Germinal center (tissue), 1 donor: ENCODE measurements at regions not wholly inside any gene's neighbourhood (a gene's known extent, or its start where the extent isn't known, plus 50 kb on each side); places are given as distances from the start of the nearest gene placed in this dataset.
"Not testable (repeated sequence)": the region's sequence is repeated elsewhere in the genome, so short reads cannot be mapped to it uniquely, and the experiment has no call there.

ENCODE experiments used
- DNase-seq: peaks from one replicate; pipeline ENCODE4 v3.0.0; 2012; ENCODE audit warnings: mixed read lengths, low spot score

DNA sequence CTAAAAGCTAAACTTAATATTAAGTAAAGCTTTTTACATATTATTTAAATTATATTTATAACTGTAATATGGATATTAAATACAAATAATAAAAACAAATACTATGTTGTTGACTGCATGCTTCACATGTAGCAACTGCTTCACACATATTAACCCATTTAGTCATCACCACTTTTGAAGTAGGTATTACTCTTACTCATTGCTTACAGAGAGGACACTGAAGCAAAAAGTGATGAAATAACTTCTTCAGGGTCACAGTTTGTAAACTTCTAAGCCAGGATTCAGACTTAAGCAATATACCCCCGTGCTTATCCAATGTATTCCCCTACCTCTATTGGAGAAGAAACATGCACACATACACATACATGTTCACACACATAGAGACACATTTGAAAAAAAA, 166.6 kb downstream of the DKK2 start:
- no peak for DNase-seq

DNA sequence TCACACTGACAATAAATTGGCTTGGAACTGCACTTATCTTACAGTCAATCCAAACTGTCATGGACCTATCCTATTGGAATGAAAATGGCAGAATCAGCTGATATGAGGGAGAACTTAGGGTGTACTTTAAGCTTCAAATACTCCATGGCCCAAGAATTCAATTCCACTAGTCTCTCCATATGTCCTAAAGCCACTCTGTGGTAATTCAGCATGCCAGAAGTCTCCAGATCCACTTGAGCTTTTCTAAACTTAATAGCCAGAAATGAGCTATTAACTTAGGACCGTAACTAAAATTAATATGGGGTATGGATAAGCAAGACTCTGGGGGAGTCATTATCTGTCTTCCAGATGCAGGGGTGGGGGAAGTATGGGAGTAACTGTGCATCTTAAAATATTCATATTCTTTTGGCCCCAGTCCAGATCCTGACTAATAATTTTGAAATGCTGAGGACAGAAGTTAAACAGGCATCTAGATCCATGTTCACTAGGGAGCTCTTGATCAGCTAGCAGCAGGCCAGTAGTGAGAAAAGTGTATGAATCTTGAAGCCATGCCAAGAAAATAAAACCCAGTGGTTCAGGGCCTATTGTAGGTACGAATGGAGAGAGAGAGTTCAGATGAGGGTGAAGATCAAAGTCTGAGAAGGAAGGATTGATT, 167.6 kb downstream of the DKK2 start:
- DNase-seq: no peak

DNA sequence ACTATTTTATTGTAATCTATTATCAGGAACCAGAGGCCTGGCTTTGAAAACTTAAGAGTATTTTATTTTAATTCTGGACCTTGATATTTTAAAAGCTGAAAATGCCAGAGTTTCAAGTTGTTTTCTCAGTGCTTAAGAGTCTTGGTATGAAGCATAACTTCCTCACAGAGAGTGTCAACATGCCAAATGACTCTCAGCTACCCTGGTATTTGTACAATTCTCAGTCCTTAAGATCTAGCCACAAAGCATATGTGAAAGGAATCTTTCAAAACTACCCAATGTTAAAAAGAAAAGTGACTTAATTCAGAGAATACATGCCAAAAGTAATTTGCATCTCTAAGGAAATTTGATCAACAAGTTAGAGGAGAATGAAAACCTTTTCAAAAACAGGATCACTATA, 171.9 kb downstream of the DKK2 start:
- DNase-seq: no peak

DNA sequence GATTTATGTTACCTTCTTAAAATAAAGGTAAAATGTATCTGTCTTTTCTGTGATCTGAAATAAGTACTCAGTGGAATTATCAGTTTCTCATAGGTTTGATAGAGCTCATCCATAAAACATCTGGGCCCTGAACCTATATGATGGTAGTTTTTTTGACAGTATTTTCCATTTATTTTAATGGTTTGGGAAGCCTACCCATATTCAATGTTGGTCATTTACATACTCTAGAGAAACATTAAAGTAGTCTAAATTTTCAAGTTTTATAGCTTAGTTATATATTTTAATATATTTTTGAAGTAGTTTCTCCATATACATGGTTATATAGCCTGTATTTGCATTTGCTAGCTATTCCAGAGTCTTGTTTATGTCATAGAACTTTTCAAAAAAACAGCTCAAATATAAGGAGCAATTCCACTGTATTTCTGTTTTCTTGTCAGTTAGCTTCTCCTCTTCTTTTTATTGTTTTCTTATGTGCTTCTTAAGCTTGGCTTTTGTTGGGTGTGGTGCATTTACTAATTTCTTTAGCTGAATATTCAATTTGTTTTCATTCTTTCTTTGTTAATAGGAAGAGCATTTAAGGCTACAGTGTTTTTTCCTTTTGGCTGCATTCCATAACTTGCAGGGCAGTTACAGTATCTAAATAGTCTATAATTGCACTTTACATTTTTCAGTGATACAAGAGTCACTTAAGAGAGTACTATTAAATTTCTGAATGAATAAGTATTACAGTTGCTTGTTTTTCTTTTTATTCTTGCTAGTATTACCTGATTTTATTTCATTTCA, 181.4 kb downstream of the DKK2 start:
- no peak for DNase-seq

DNA sequence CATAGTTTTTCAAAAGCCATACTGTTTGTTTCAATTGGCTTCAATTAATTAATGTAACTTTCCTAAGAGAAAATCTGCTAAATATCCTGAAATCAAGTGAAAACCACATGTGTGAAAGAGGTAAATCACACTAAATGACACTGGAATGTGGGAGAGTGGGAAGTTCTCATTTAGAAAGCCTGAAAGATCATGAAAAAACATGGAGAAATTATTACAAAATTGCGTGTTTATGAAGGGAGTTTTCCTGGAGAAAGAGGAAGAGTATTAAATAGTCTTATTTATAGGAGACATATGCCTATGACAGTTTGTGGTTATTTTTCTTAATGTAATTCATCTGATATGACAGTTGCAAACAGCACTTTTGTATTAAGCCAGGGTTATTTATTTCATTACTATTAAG, 183.7 kb downstream of the DKK2 start:
- no peak for DNase-seq

DNA sequence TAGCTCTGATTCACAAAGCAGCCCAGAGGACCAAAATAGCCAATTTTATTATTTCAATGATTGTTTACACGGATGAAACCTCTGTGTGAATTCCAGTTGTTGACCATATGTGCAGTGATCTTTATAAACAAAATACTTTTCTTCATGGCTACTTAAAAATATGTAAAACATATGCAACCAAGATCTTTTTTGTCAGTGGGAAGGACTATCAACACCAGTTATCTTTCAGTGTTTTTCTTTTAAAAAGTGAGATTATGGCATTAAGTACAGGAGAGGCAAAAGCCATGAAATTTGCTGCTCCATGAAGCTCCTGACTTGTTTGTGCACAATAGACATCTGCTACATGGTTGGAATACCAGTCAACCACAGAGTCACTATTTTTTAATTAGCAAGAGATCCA, 184.4 kb downstream of the DKK2 start:
- no peak for DNase-seq

DNA sequence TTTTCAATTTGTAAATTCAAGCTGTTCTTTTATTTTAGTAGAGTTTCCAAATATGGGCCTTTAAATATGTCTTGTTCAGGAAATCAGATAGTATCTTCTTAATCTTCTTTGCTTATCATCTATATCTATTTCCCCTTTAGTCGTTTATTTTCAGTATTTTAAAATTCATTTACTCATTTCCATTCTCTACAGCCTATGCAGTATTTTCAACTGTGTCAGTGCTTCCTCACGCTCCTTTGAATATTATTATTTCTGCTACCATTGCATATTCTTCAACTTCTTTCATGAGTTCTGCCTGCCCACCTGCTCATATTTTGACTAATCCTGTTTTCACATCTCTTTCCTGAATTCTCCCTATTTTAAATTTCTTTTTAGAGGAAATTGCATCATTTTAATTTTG, 185.4 kb downstream of the DKK2 start:
- DNase-seq: no peak

DNA sequence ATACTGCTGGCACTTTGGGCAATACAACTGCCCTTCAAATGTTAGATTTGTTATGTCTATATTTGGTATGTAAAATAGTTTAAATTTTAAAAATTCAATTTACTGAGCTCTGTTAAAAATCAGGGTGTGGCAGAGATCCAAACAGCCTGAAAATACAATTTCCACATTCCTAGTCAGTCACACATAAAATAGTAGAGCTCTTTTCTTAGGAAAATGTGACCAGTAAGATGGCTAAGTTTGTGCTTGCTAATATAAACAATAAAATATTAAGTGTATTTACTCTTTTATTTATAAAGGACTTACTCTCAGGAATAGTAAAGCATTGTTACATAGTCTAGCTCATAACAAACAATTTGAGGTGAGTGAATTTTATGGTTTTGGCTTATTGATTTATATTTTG, 200.2 kb downstream of the DKK2 start:
- no peak for DNase-seq

DNA sequence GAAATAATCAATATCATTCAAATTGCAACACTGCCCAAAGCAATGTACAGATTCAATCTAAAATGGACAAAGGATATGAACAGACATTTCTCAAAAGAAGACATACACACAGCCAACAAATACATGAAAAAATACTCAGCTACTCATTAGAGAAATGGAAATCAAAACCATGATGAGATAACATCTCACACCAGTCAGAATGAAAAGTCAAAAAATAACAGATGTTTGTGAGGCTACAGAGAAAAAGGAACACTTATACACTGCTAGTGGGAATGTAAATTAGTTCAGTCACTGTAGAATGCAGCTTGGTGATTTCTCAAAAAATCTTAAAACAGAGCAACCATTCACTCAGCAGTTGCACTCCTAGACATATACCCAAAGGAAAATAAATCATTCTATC, 205.2 kb downstream of the DKK2 start:
- DNase-seq: no peak

DNA sequence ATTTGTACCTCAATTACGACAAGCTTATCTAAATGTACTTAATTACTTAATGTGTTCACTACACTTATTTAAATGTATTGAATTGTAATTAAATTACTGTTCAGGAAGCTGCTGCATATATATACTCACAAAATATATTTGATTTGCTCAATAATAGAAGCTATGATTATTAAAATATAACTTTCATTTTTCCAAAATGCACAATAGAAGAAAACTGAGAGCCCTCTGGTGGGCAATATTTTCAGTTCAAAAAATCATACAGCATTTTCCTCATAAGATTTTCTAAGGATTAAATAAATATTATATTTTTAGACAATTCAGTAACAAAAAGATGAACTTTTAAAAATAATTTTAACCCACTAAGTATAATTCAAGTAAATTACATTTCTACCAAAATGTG, 217.3 kb downstream of the DKK2 start:
- no peak for DNase-seq

DNA sequence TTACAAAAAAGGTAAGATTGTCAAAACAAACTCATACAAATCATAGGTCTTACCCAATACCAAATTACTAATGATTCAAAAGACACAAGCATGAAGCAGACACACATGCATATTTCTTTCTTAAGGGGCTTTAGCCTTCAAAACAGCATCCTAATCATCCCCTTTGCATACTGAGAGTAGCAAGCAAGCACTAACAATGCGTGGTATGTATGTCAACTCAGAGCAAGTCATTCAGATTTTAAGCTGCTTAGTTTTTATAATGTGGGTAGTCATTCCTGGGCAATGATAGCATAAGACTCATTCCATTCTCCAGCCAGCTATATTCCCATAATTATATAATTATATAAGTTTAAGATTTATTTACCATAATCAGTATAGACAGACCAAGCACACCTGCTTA, 219.6 kb downstream of the DKK2 start:
- no peak for DNase-seq

DNA sequence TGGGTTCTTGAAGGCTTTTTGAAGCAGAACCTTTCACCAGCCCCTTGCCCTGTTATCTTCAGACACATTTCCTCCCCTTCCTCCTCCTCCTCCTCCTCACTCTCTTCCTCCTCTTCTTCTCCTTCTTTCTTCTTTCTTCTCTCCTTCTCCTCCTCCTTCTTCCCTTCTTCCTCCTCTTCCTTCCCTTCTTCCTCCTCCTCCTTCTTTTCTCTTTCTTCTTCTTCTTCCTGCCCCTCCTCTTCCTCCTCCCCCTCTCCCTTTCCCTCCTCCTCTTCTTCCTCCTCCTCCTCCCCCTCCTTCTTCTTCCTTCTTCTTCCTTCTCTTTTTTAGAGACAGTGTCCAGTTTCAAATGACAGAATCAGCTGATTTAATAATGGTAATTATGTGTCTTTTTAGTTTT, 226.0 kb downstream of the DKK2 start:
- no peak for DNase-seq

DNA sequence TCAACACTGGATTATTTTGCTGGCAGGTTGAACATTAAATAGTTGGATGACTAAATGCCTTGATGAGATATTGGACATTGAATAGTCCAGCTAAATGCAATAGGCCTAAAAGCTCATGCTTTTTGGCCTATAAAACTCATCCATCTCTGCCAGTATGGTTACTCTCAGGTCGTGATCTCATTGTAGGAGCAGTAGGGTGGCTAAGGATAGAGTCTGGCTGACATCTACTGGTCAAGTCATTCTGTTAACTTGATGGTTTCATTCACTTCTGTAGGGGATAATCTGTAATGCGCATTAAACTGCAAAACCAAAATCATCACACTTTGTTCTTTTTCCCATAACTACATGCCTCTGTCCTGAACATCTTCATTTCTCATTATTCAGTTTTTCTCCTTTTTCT, 227.0 kb downstream of the DKK2 start:
- no peak for DNase-seq

DNA sequence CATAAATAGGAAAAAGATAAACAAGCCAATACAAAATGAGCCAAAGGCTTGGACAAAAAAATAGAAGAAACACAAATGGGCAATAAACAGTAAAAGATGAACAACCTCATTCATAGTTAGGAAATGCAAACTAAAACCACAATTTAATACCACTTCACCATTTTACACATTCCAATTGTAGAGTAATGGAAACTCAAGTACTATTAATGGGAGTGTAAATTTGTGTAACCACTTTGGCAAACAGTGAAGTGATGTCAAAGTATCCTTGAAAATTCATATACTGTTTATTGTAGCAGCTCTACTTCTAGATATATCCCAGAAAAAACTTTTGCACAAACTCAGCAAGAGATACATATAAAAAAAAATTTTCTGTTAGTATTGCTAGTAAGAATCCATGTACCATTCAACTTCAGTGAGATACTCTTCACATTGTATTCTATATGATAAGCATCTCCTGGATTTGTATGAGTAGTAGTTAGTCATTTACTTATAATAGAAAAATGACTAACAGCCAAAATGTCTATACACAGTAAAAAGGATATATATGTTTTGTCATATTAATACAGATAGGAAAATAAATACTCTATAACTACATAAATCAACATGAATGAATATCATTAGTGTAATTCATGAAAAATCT, 229.8 kb downstream of the DKK2 start:
- DNase-seq: no peak

DNA sequence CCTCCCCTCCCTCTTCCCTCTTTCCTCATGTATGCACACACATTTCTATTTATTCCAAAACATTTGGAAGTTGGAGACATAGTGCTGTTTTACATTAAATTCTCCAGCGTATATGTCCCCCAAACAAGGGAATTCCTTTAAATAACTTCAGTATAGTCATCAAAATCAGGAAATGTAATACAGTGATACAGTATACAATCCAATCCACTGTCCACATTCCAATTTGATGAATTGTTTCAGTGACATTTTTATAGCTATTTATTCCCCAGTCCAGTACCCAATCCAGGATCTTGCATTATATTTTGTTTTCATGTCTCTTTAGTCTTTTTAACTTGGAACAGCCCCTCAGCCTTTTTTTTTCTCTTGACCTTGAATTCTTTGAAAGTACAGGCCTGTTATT, 233.0 kb downstream of the DKK2 start:
- no peak for DNase-seq

DNA sequence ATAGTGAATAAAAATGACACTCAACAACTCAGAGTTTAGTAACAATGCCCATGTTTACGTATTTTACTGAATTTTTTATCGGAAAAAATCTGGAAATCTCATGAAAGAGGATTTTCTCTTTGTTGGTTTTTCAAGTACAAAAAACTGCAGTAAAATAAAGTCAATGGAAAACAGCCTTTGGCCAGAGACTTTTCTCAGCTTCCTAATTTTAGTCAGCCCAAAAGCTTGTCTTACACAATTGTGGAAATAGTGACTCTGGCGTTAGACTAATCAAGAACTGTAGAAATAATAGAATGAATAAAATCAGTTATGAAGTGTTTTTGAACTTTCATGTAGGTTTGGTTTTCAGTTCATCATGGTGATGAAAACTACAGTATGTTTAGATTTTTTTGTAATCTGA, 234.7 kb downstream of the DKK2 start:
- no peak for DNase-seq

DNA sequence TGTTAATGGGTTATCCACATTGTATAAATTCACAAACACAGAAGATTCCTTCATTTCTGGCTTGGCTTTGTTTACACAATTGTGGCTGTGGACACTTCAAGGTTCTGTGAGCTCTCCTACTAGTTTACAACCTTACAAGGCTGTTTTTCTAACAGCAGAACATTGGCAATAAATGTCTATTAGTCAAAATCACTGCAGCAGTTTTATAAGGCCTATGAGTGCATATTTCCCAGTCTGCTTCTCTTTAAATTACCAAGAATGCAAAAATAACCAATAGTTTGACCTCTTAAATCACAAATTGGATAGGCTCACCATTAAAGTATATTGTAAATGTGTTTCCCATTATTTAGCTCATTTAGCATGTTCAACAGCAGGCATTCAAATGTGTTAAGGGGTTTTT, 239.2 kb downstream of the DKK2 start:
- no peak for DNase-seq

DNA sequence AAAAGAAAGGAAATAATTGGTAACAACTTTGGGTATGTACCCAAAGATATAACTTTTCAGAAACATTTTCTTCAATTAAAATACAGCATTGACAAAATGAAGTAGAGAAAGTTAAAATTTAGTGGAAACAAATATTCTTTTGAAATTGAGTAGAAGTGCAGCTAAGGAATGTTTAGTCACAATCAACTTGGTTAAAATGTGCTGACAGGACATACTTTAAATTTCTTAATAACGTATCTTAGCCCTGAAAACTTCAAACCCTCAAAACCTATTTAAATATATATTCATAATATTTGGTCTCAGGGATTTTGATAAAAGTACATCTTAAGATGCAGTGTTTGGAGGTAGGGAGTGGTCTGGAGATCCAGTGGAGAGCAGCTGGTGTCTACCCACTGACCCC, 240.8 kb downstream of the DKK2 start:
- no peak for DNase-seq

DNA sequence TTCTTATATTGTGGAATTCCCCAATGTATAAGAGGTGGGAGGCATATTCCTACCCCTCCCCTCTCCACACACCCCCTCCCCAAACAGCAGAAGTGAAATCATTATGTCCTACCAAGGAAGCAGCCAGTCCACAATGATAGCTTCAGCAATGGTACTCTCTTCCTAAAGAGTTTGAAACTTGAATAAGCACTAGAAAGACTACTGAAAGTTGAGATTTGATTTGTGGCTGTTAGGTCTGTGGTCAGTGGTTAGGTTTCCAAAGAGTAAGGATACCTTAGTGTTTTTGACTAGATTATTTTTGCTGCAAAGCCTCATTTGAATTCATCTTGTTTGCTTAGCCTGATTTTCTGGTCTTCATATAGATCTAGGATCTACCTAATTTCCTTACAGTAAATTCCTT, 242.2 kb downstream of the DKK2 start:
- DNase-seq: no peak

DNA sequence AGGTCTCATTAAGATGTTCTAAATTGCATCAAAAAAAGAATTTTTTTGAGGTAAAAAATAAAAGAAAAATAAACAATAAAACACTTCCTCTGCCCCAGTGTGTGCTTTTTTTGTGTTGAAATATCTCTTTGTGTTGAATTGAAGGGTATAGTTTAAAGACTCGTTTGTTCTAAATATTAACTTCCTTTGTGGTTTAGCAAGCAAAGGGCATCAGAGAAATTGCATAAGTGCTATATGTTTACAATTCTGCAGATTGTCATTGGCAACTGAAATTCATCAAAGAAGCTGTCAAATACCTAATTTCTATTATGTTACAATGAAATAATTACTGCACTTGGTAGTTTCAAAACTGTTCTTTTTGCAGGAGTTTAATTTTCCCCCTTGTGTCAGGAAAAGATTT, 260.5 kb downstream of the DKK2 start:
- DNase-seq: no peak

DNA sequence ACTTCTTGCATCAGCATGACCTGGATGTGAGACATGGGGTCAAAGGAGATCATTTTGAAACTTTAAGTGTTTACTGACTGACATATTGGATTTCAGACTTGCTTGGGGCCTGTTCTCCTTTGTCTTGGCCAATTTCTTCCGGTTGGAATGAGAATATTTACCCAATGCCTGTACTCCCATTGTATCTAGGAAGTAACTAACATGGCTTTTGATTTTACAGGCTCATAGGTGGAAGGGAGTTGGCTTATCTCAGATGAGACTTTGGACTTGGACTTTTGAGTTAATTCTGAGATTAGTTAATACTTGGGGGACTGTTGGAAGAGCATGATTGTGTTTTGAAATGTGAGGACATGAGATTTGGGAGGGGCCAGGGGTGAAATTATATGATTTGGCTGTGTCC, 262.1 kb downstream of the DKK2 start:
- not testable (repeated sequence) for DNase-seq

DNA sequence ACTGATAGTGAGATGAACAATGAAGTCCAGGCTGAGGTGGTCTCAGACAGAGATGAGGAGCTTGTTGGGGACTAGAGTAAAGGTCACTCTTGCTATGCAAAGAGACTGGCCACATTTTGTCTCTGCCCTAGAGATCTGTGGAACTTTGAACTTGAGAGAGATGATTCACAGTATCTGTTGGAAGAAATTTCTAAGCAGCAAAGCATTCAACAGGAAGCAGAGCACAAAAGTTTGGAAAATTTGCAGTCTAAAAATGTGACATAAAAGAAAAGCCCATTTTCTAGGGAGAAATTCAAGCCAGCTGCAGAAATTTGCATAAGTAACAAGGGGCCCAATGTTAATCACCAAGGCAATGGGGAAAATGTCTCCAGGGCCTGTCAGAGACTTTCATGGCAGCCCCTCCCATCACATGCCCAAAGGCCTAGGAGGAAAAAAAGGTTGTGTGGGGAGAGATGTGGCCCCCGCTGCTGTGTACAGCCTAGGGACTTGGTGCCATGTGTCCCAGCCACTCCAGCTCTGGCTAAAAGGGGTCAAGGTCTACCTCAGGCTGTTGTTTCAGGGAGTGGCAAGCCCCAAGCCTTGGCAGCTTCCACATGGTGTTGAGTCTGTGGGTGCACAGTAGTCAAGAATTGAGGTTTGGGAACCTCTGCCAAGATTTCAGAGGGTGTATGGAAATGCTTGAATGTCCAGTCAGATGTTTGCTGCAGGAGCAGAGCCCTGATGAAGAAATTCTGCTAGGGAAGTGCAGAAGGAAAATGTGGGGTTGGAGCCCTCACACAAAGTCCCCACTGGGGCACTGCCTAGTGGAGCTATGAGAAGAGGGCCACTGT, 262.8 kb downstream of the DKK2 start:
- DNase-seq: no peak

DNA sequence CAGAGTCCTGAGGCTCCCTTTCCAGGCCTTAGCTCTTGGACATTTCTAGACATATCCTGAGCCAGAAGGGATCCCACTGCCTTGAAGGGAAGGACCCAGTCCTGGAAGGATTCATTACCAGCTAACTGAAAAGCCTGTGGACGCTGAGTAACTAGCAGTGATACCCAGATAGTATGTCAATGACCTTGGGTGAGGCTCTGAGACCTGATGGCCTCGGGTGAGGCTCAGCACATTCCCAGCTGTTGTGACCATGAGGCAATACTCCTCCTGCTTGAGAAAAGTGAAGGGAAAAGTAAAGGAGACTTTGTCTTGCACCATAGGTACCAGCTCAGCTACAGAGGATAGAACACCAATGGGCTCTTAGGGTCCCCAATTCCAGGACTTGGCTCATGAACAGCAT, 268.1 kb downstream of the DKK2 start:
- DNase-seq: no peak
